HepG2 (cell line): ENCODE measurements at regions not wholly inside any gene's neighbourhood (a gene's known extent, or its start where the extent isn't known, plus 50 kb on each side); places are given as distances from the start of the nearest gene placed in this dataset.

Experiments
- ATAC-seq: fragments of 200-7000 bp; cut with Tn5 transposase; 3 replicates; pipeline ENCODE4 v1.9.1; 2020; ENCODE audit warnings: mild to moderate bottlenecking, moderate library complexity
- BruUV-seq: library from RNA; stranded (reverse); fragments of 400-500 nt; replicated peaks from 2 replicates; lab custom pipeline; 2021; lab: Mats Ljungman, UMichigan
- CTCF ChIA-PET: fragments of 300-600 bp; formaldehyde crosslinking; extraction: SDS; loops from one replicate; lab custom pipeline; 2021; ENCODE audit warnings: low total read pairs, inconsistent platforms, low intra/inter-chr PET ratio; lab: Yijun Ruan, JAX
- POLR2A ChIA-PET: fragments of 350-600 bp; sonication (Branson Sonifier 250); formaldehyde crosslinking; loops from one replicate; lab custom pipeline; 2020; ENCODE audit warnings: antibody characterized with exemption, inconsistent platforms; lab: Yijun Ruan, JAX
- DNase-seq: peaks from one replicate; pipeline ENCODE4 v3.0.0-alpha.2; 2015; ENCODE audit warnings: low spot score
- FAIRE-seq: peaks from 3 replicates; lab custom pipeline; 2011; peaks lifted over from hg19 to GRCh38; lab: Jason Lieb, UNC
- H2AFZ ChIP-seq: one replicate; pipeline ENCODE4 v1.6.1; 2011; ENCODE audit warnings: low read length, inconsistent platforms
- H3K27ac ChIP-seq: fragments of 300-600 bp; 3 replicates; pipeline ENCODE4 v1.8.0; 2011; ENCODE audit warnings: mixed run types, mild to moderate bottlenecking, mixed read lengths, low read length, inconsistent platforms; ENCODE audit not compliant: insufficient read depth; ENCODE audit errors: extremely low read length
- H3K27me3 ChIP-seq, 2 experiments: fragments of 200-600 bp in 1 of 2; 2 replicates in 1 of 2; 3 replicates in 1 of 2; pipeline versions ENCODE4 v1.6.0 to v1.8.0; 2011; ENCODE audit warnings: low read length in 2 of 2, mild to moderate bottlenecking in 2 of 2, moderate library complexity in 2 of 2, inconsistent platforms in 1 of 2; ENCODE audit not compliant: insufficient read depth in 2 of 2, control insufficient read depth in 1 of 2
- H3K36me3 ChIP-seq, 2 experiments: fragments of 200-600 bp in 1 of 2; replicated peaks in 1 of 2; 2 replicates in 1 of 2; 3 replicates in 1 of 2; pipeline versions ENCODE4 v1.5.1 to v1.8.0; 2011; ENCODE audit warnings: low read length in 2 of 2, inconsistent platforms in 1 of 2; ENCODE audit not compliant: insufficient read depth in 2 of 2, control insufficient read depth in 1 of 2
- H3K4me1 ChIP-seq: 2 replicates; pipeline ENCODE4 v1.5.1; 2012; ENCODE audit warnings: low read length, inconsistent platforms; ENCODE audit not compliant: insufficient read depth
- H3K4me2 ChIP-seq: 2 replicates; pipeline ENCODE4 v1.6.0; 2011; ENCODE audit warnings: low read depth, low read length, inconsistent platforms
- H3K4me3 ChIP-seq, 3 experiments: fragments of 200-600 bp in 1 of 3; sonication (generic), shearing (Covaris generic) in 1 of 3; replicated peaks in 1 of 3; 2 replicates each; pipeline ENCODE4 v1.5.1; 2011 to 2016; ENCODE audit warnings: low read length in 3 of 3, inconsistent platforms in 2 of 3, low read depth in 2 of 3, mild to moderate bottlenecking in 2 of 3, control low read depth in 1 of 3, mixed read lengths in 1 of 3; ENCODE audit not compliant: insufficient read depth in 1 of 3
- H3K79me2 ChIP-seq: one replicate; pipeline ENCODE4 v1.6.1; 2011; ENCODE audit warnings: low read length, inconsistent platforms; ENCODE audit not compliant: insufficient read depth
- H3K9ac ChIP-seq: 2 replicates; pipeline ENCODE4 v1.6.0; 2011; ENCODE audit warnings: mild to moderate bottlenecking, low read depth, low read length, inconsistent platforms; ENCODE audit not compliant: insufficient read depth
- H3K9me3 ChIP-seq: 2 replicates; pipeline ENCODE4 v1.5.1; 2012; ENCODE audit warnings: mild to moderate bottlenecking, low read length
- H4K20me1 ChIP-seq: 2 replicates; pipeline ENCODE4 v1.6.0; 2011; ENCODE audit warnings: inconsistent platforms, mild to moderate bottlenecking, low read length, moderate library complexity; ENCODE audit not compliant: insufficient read depth
- DPF2 ChIP-seq: sonication (generic); formaldehyde crosslinking; IDR thresholded peaks from 2 replicates; pipeline ENCODE4 v1.4.0; 2020; ENCODE audit warnings: mild to moderate bottlenecking, low read depth, missing genetic modification reagents, borderline replicate concordance
- ETV5 ChIP-seq: IDR thresholded peaks from 2 replicates; pipeline ENCODE4 v1.6.1; 2018; ENCODE audit warnings: missing biosample characterization, missing genetic modification reagents, inconsistent platforms, borderline replicate concordance
- HES4 ChIP-seq: sonication (generic); formaldehyde crosslinking; IDR thresholded peaks from 2 replicates; pipeline ENCODE4 v1.9.0; 2021; ENCODE audit warnings: mild to moderate bottlenecking, missing genetic modification reagents, borderline replicate concordance
- NAIF1 ChIP-seq: sonication (generic); formaldehyde crosslinking; IDR thresholded peaks from 2 replicates; pipeline ENCODE4 v1.5.0; 2020; ENCODE audit warnings: mild to moderate bottlenecking, missing genetic modification reagents, borderline replicate concordance
- TBP ChIP-seq: sonication (generic); formaldehyde crosslinking; IDR thresholded peaks from 2 replicates; pipeline ENCODE4 v1.5.0; 2020; ENCODE audit warnings: missing genetic modification reagents
- WGBS: methylation state at CpG from one replicate; pipeline ENCODE4 v1.1.6; 2017; ENCODE audit warnings: low lambda C conversion rate; 5-methylcytosine and 5-hydroxymethylcytosine counted together
- in situ Hi-C: cut with HindIII; loops from 2 replicates; pipeline ENCODE4 v1.10.0; 2017; ENCODE audit warnings: low pct_unique_long_range_greater_than_20kb; ENCODE audit not compliant: extremely low pct_ligation_motif_present
- intact Hi-C: fragments of 100-400 bp; cut with micrococcal nuclease; formaldehyde crosslinking; loops from one replicate; pipeline ENCODE4 v1.10.0; 2022; ENCODE audit not compliant: unreplicated experiment
- TF ChIP-seq, protein P1 (sequence below): sonication (generic); formaldehyde crosslinking; IDR thresholded peaks from one replicate; pipeline ENCODE4 v1.5.1; 2020; ENCODE audit warnings: mild to moderate bottlenecking, missing genetic modification reagents; ENCODE audit errors: not compliant biosample characterization

DNA sequence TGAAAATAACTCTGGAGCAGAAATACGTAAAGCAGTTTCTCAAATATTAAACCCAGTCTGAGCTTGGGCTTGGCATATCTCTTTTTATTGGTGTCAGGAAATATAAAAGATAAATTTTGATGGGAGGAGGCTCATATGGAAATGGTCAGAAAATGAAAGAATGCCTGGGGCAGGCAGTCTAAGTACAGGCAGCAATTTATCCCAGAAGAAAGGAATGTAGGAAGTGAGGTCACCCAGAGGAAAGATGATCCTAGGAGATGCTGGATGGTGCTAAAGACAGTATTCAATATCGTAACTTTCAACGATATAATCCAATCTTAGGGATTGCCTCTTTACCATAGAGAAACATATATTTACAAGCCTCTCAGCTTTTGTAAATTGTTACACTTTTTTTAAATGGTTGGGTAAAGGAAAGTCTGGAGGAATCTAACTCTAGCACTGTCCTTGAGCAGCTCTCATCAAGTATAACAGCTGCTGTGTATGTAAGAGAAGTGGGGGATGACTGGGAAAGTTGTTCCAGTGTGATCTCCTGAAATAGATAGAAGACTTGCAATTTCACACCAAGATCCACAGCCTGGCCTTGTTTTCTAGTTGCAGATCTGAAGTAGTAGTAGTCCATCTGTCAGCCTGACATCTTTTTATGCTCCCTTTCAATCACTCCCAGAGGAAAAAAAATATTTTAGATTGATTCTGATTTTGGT, 256.9 kb upstream of the SASH1 start (continued):
- TF ChIP-seq, protein P1, sequence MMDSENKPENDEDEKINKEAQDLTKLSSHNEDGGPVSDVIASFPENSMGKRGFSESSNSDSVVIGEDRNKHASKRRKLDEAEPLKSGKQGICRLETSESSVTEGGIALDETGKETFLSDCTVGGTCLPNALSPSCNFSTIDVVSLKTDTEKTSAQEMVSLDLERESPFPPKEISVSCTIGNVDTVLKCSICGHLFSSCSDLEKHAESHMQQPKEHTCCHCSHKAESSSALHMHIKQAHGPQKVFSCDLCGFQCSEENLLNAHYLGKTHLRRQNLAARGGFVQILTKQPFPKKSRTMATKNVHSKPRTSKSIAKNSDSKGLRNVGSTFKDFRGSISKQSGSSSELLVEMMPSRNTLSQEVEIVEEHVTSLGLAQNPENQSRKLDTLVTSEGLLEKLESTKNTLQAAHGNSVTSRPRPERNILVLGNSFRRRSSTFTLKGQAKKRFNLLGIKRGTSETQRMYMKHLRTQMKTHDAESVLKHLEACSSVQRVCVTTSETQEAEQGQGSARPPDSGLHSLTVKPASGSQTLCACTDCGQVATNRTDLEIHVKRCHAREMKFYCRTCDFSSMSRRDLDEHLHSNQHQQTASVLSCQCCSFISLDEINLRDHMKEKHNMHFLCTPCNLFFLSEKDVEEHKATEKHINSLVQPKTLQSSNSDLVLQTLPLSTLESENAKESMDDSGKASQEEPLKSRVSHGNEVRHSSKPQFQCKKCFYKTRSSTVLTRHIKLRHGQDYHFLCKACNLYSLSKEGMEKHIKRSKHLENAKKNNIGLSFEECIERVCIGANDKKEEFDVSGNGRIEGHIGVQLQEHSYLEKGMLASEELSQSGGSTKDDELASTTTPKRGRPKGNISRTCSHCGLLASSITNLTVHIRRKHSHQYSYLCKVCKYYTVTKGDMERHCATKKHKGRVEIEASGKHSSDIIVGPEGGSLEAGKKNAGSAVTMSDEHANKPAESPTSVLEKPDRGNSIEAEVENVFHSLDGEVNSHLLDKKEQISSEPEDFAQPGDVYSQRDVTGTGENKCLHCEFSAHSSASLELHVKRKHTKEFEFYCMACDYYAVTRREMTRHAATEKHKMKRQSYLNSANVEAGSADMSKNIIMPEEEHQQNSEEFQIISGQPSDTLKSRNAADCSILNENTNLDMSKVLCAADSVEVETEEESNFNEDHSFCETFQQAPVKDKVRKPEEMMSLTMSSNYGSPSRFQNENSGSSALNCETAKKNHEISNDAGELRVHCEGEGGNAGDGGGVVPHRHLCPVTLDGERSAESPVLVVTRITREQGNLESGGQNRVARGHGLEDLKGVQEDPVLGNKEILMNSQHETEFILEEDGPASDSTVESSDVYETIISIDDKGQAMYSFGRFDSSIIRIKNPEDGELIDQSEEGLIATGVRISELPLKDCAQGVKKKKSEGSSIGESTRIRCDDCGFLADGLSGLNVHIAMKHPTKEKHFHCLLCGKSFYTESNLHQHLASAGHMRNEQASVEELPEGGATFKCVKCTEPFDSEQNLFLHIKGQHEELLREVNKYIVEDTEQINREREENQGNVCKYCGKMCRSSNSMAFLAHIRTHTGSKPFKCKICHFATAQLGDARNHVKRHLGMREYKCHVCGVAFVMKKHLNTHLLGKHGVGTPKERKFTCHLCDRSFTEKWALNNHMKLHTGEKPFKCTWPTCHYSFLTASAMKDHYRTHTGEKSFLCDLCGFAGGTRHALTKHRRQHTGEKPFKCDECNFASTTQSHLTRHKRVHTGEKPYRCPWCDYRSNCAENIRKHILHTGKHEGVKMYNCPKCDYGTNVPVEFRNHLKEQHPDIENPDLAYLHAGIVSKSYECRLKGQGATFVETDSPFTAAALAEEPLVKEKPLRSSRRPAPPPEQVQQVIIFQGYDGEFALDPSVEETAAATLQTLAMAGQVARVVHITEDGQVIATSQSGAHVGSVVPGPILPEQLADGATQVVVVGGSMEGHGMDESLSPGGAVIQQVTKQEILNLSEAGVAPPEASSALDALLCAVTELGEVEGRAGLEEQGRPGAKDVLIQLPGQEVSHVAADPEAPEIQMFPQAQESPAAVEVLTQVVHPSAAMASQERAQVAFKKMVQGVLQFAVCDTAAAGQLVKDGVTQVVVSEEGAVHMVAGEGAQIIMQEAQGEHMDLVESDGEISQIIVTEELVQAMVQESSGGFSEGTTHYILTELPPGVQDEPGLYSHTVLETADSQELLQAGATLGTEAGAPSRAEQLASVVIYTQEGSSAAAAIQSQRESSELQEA: no peak
- no peak for TF ChIP-seq NAIF1
- no peak for TF ChIP-seq ETV5 (CRISPR knock-in tag)

DNA sequence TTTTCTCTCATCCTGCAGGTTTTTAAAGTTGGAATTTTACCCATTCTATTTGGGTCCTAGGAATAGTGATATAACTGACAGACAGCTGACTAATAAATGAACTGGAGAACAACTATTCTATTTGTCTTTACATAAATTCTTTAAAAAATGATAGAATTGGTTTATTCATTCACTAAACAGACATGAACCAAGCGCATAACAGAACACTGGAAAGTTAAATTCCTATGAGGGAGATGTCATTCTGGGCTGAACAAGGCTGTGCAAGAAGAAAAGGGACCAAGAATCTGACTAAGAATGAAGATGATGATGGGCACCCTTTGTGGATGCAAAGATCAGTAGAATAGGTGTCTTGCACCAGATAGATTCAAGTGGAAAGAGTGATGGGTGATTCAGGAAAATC, 256.3 kb upstream of the SASH1 start:
- H3K9ac ChIP-seq: no peak overlapping the region

More for the DNA sequence above, 256.3 kb upstream of the SASH1 start:
- Histone ChIP-seq H3K9me3 (peaks cover 6% of the 10 kb centered on the region; the same call in 1 of the 2 replicates), H4K20me1 (no peaks in the 10 kb centered on the region), H3K36me3 (no peaks in the 10 kb centered on the region), H3K4me3 (no peak overlapping the region), H3K79me2 (no peaks in the 10 kb centered on the region), H3K27ac (no peak overlapping the region), H3K4me2 (no peak overlapping the region), H3K4me1 (no peaks in the 10 kb centered on the region), H2AFZ (no peak overlapping the region)
- DNase-seq: no peak
- BruUV-seq: no TSS peak
- CTCF ChIA-PET: no interaction called here
- POLR2A ChIA-PET: no interaction called here
- TF ChIP-seq DPF2 (no peak), TBP (CRISPR knock-in tag) (no peak), HES4 (CRISPR knock-in tag) (no peak)
- TF ChIP-seq, all 625 proteins: peak for 0
- ATAC-seq (no peak), FAIRE-seq (no peak)
- intact Hi-C loops: no loop called here
- in situ Hi-C loops: no loop called here
- 52% methylated on average over 1 of the region's 1 CpG for WGBS
- no peaks in the 10 kb centered on the region for H3K27me3 ChIP-seq
